Activated T-helper 2 cell treated with anti-CD3 and anti-CD28 coated beads, Interferon-gamma antibody, Interleukin-2, Interleukin-4, amounts not matched to agents 10 μg/mL and 5 μg/mL and 100 μg/mL, durations not matched to agents 14 hours and 24 hours and 36 hours (primary cell): ENCODE measurements at regions not wholly inside any gene's neighbourhood (a gene's known extent, or its start where the extent isn't known, plus 50 kb on each side); places are given as distances from the start of the nearest gene placed in this dataset.
"Not testable (repeated sequence)": the region's sequence is repeated elsewhere in the genome, so short reads cannot be mapped to it uniquely, and the experiment has no call there.

ENCODE experiments used
- DNase-seq: peaks from one replicate; pipeline ENCODE4 v3.0.0; 2021; ENCODE audit warnings: low spot score
- H3K27ac Mint-ChIP-seq: one replicate; pipeline ENCODE4 v1.8.0; 2021; ENCODE audit warnings: mixed read lengths
- H3K27me3 Mint-ChIP-seq: one replicate; pipeline ENCODE4 v1.8.0; 2021; ENCODE audit warnings: low read depth, mixed read lengths
- H3K36me3 Mint-ChIP-seq: one replicate; pipeline ENCODE4 v1.8.0; 2021; ENCODE audit warnings: low read depth, mixed read lengths
- H3K4me1 Mint-ChIP-seq: one replicate; pipeline ENCODE4 v1.8.0; 2021; ENCODE audit warnings: low read depth, mixed read lengths
- H3K4me3 Mint-ChIP-seq: one replicate; pipeline ENCODE4 v1.8.0; 2021; ENCODE audit warnings: low read depth, mild to moderate bottlenecking, moderate library complexity, mixed read lengths
- H3K9me3 Mint-ChIP-seq: one replicate; pipeline ENCODE4 v1.8.0; 2021; ENCODE audit warnings: mixed read lengths
- intact Hi-C: fragments of 100-400 bp; cut with micrococcal nuclease; formaldehyde crosslinking; loops from one replicate; pipeline ENCODE4 v1.15.1; 2023

GRCh38 chr10:52573347-52573746, 199.2 kb downstream of the MBL2 start:
- no peaks in the 10 kb centered on the region for H3K27me3 Mint-ChIP-seq
- no peaks in the 10 kb centered on the region for H3K9me3 Mint-ChIP-seq
- no peak overlapping the region for H3K27ac Mint-ChIP-seq
- no peaks in the 10 kb centered on the region for H3K36me3 Mint-ChIP-seq
- no peak for DNase-seq
- intact Hi-C loops = no loop called here
- no peak overlapping the region for H3K4me3 Mint-ChIP-seq
- no peaks in the 10 kb centered on the region for H3K4me1 Mint-ChIP-seq

- Mint-ChIP-seq H3K4me1 (no peaks in the 10 kb centered on the region), H3K27me3 (no peaks in the 10 kb centered on the region), H3K9me3 (no peaks in the 10 kb centered on the region), H3K4me3 (no peak overlapping the region), H3K36me3 (no peaks in the 10 kb centered on the region), H3K27ac (no peak overlapping the region)
- DNase-seq = no peak
- intact Hi-C loops = no loop called here
These were observed 197.9 kb downstream of the MBL2 start for GRCh38 chr10:52574697-52575096.

GRCh38 chr10:52577047-52577446, 195.5 kb downstream of the MBL2 start:
- Mint-ChIP-seq H3K4me1 (no peaks in the 10 kb centered on the region), H3K36me3 (no peaks in the 10 kb centered on the region), H3K27ac (no peak overlapping the region), H3K27me3 (no peaks in the 10 kb centered on the region), H3K9me3 (peaks cover 8% of the 10 kb centered on the region), H3K4me3 (no peak overlapping the region)
- intact Hi-C loops = no loop called here
- no peak for DNase-seq

- intact Hi-C loops = no loop called here
- Mint-ChIP-seq H3K36me3 (no peaks in the 10 kb centered on the region), H3K4me1 (no peaks in the 10 kb centered on the region), H3K27me3 (no peaks in the 10 kb centered on the region), H3K9me3 (peaks cover 13% of the 10 kb centered on the region), H3K4me3 (no peak overlapping the region), H3K27ac (no peak overlapping the region)
- no peak for DNase-seq
These were observed 193.6 kb downstream of the MBL2 start for GRCh38 chr10:52578871-52579405.

- H3K4me1 Mint-ChIP-seq, DNase-seq, intact Hi-C loops, H3K36me3 Mint-ChIP-seq, H3K4me3 Mint-ChIP-seq, H3K27me3 Mint-ChIP-seq, H3K27ac Mint-ChIP-seq: not testable (repeated sequence)
- peaks cover 28% of the 10 kb centered on the region for H3K9me3 Mint-ChIP-seq
These were observed 190.9 kb downstream of the MBL2 start for GRCh38 chr10:52581636-52582035.

- peaks cover 44% of the 10 kb centered on the region for H3K9me3 Mint-ChIP-seq
- H3K4me3 Mint-ChIP-seq = no peak overlapping the region
- no peaks in the 10 kb centered on the region for H3K4me1 Mint-ChIP-seq
- no peaks in the 10 kb centered on the region for H3K27me3 Mint-ChIP-seq
- no peak for DNase-seq
- H3K36me3 Mint-ChIP-seq = no peaks in the 10 kb centered on the region
- intact Hi-C loops = no loop called here
- H3K27ac Mint-ChIP-seq = no peak overlapping the region
These were observed 189.2 kb downstream of the MBL2 start for GRCh38 chr10:52583336-52583735.

GRCh38 chr10:52586710-52587109, 185.9 kb downstream of the MBL2 start:
- H3K4me1 Mint-ChIP-seq = no peaks in the 10 kb centered on the region
- intact Hi-C loops = no loop called here

GRCh38 chr10:52597189-52597863, 175.3 kb downstream of the MBL2 start:
- no peaks in the 10 kb centered on the region for H3K36me3 Mint-ChIP-seq
- intact Hi-C loops = no loop called here
- no peak overlapping the region for H3K27ac Mint-ChIP-seq
- no peak for DNase-seq
- H3K27me3 Mint-ChIP-seq = no peaks in the 10 kb centered on the region
- H3K4me3 Mint-ChIP-seq = no peak overlapping the region
- H3K4me1 Mint-ChIP-seq = no peaks in the 10 kb centered on the region
- peaks cover 5% of the 10 kb centered on the region for H3K9me3 Mint-ChIP-seq

More at GRCh38 chr10:52586710-52587109, 185.9 kb downstream of the MBL2 start:
- peaks cover 58% of the 10 kb centered on the region for H3K9me3 Mint-ChIP-seq
- H3K36me3 Mint-ChIP-seq = no peaks in the 10 kb centered on the region
- H3K4me3 Mint-ChIP-seq = no peak overlapping the region
- H3K27ac Mint-ChIP-seq = no peak overlapping the region
- no peaks in the 10 kb centered on the region for H3K27me3 Mint-ChIP-seq
- DNase-seq = no peak

- Mint-ChIP-seq H3K4me1 (no peaks in the 10 kb centered on the region), H3K4me3 (no peak overlapping the region), H3K27ac (no peak overlapping the region), H3K9me3 (no peaks in the 10 kb centered on the region), H3K27me3 (no peaks in the 10 kb centered on the region), H3K36me3 (no peaks in the 10 kb centered on the region)
- intact Hi-C loops = no loop called here
- DNase-seq = no peak
These were observed 173.6 kb downstream of the MBL2 start for GRCh38 chr10:52598936-52599335.

- H3K4me1 Mint-ChIP-seq = no peaks in the 10 kb centered on the region
- no peaks in the 10 kb centered on the region for H3K27me3 Mint-ChIP-seq
- no peaks in the 10 kb centered on the region for H3K36me3 Mint-ChIP-seq
- H3K4me3 Mint-ChIP-seq = no peak overlapping the region
- H3K27ac Mint-ChIP-seq = no peak overlapping the region
- no peak for DNase-seq
- intact Hi-C loops = no loop called here
- no peaks in the 10 kb centered on the region for H3K9me3 Mint-ChIP-seq
These were observed 172.9 kb downstream of the MBL2 start for GRCh38 chr10:52599551-52600200.

- H3K36me3 Mint-ChIP-seq, H3K4me1 Mint-ChIP-seq, H3K9me3 Mint-ChIP-seq, DNase-seq, H3K4me3 Mint-ChIP-seq, H3K27me3 Mint-ChIP-seq, H3K27ac Mint-ChIP-seq, intact Hi-C loops: not testable (repeated sequence)
These were observed 168.5 kb downstream of the MBL2 start for GRCh38 chr10:52604131-52604530.

GRCh38 chr10:52609071-52609470, 163.5 kb downstream of the MBL2 start:
- no peaks in the 10 kb centered on the region for H3K9me3 Mint-ChIP-seq
- no peak overlapping the region for H3K27ac Mint-ChIP-seq
- H3K4me1 Mint-ChIP-seq = no peaks in the 10 kb centered on the region
- no peak for DNase-seq
- no peaks in the 10 kb centered on the region for H3K36me3 Mint-ChIP-seq
- intact Hi-C loops = no loop called here
- H3K4me3 Mint-ChIP-seq = no peak overlapping the region
- H3K27me3 Mint-ChIP-seq = no peaks in the 10 kb centered on the region

GRCh38 chr10:52609626-52610240, 162.9 kb downstream of the MBL2 start:
- Mint-ChIP-seq H3K27me3 (no peaks in the 10 kb centered on the region), H3K36me3 (no peaks in the 10 kb centered on the region), H3K4me1 (no peaks in the 10 kb centered on the region), H3K9me3 (no peaks in the 10 kb centered on the region), H3K4me3 (no peak overlapping the region), H3K27ac (no peak overlapping the region)
- intact Hi-C loops = no loop called here
- DNase-seq = no peak
